Tibial nerve (tissue), 4 donors: ENCODE measurements at regions not wholly inside any gene's neighbourhood (a gene's known extent, or its start where the extent isn't known, plus 50 kb on each side); places are given as distances from the start of the nearest gene placed in this dataset.
"Not testable (repeated sequence)": the region's sequence is repeated elsewhere in the genome, so short reads cannot be mapped to it uniquely, and the experiment has no call there.

Source experiments
- DNase-seq, 2 donors: peaks; one replicate each; pipeline ENCODE4 v3.0.0-alpha.2; 2019; ENCODE audit warnings: low spot score in 2 of 2
- H3K27ac ChIP-seq, 4 donors: fragments of 200-600 bp; sonication (generic) in 3 of 4; one replicate each; pipeline ENCODE4 v1.5.1; 2017 to 2019; ENCODE audit warnings: mild to moderate bottlenecking in 1 of 4
- H3K27me3 ChIP-seq, 2 donors: fragments of 200-600 bp; sonication (generic) in 1 of 2; one replicate each; pipeline versions ENCODE4 v1.5.1 to v1.6.0; 2017 to 2019
- H3K36me3 ChIP-seq, 3 donors: fragments of 200-600 bp; sonication (generic); one replicate each; pipeline ENCODE4 v1.5.1; 2018 to 2019
- H3K4me1 ChIP-seq, 4 donors: fragments of 200-600 bp; sonication (generic) in 3 of 4; one replicate each; pipeline ENCODE4 v1.5.1; 2017 to 2019
- H3K4me3 ChIP-seq, 4 donors: fragments of 200-600 bp; sonication (generic) in 3 of 4; one replicate each; pipeline ENCODE4 v1.5.1; 2017 to 2019; ENCODE audit warnings: mild to moderate bottlenecking in 1 of 4, moderate library complexity in 1 of 4
- H3K9me3 ChIP-seq, 4 donors: fragments of 200-600 bp; sonication (generic) in 3 of 4; one replicate each; pipeline ENCODE4 v1.5.1; 2017 to 2019
- CTCF ChIP-seq, 5 experiments: fragments of 200-600 bp in 3 of 5; fragments of 450-650 bp in 2 of 5; sonication (generic) in 3 of 5; IDR thresholded peaks; one replicate each; pipeline ENCODE4 v1.5.1; 2016 to 2019; ENCODE audit warnings: antibody characterized with exemption in 5 of 5, mild to moderate bottlenecking in 3 of 5, moderate library complexity in 2 of 5
- EP300 ChIP-seq, 2 donors: sonication (generic); formaldehyde crosslinking; IDR thresholded peaks; one replicate each; pipeline ENCODE4 v1.6.1; 2017; ENCODE audit warnings: antibody characterized with exemption in 2 of 2, mild to moderate bottlenecking in 1 of 2
- POLR2A ChIP-seq, 2 donors: fragments of 450-650 bp; IDR thresholded peaks; one replicate each; pipeline ENCODE4 v1.6.1; 2017; ENCODE audit warnings: antibody characterized with exemption in 2 of 2, mild to moderate bottlenecking in 2 of 2, moderate library complexity in 2 of 2
- WGBS, 2 donors: methylation state at CpG; one replicate each; pipeline ENCODE4 v1.1.5; 2018; 5-methylcytosine and 5-hydroxymethylcytosine counted together

- no peaks in the 10 kb centered on the region for H3K36me3 ChIP-seq
- WGBS, 2 donors = 81 to 84% methylated on average over 2 of the region's 2 CpGs
- H3K9me3 ChIP-seq = peaks cover 0 to 7% (median 0%) of the 10 kb centered on the region in 4 donors
- H3K27me3 ChIP-seq = no peaks in the 10 kb centered on the region
- TF ChIP-seq EP300 (IDR thresholded peaks at IDR 0.05) = no peak
- TF ChIP-seq CTCF (IDR thresholded peaks at IDR 0.05) = no peak
- TF ChIP-seq POLR2A (IDR thresholded peaks at IDR 0.05) = no peak
- H3K4me1 ChIP-seq = no peaks in the 10 kb centered on the region
- H3K4me3 ChIP-seq = no peak overlapping the region
- H3K27ac ChIP-seq = no peak overlapping the region
- DNase-seq = no peak
Observed at GRCh38 chr5:29134418-29134817, 2059.1 kb upstream of the CDH6 start.

DNA sequence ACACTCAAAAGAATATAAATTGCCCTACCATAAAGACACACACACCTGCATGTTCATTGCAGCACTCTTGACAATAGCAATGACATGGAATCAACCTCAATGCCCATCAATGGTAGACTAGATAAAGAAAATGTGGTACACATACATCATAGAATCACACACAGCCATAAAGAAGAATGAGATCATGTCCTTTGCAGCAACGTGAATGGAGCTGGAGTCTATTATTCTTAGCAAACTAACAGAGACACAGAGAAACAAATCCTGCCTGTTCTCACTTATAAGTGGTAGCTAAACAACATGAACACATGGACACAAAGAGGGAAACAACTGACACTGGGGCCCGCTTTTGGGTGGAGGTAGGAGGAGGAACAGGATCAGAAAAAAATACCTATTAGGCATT, 2062.2 kb upstream of the CDH6 start:
- Histone ChIP-seq H3K36me3 (no peaks in the 10 kb centered on the region), H3K27me3 (no peaks in the 10 kb centered on the region), H3K27ac (no peak overlapping the region), H3K4me3 (no peak overlapping the region), H3K4me1 (no peaks in the 10 kb centered on the region), H3K9me3 (peaks cover 0 to 11% (median 0%) of the 10 kb centered on the region in 4 donors)
- TF ChIP-seq CTCF (IDR thresholded peaks at IDR 0.05) = no peak
- TF ChIP-seq POLR2A (IDR thresholded peaks at IDR 0.05) = no peak
- no peak for TF ChIP-seq EP300 (IDR thresholded peaks at IDR 0.05)
- DNase-seq = no peak
- WGBS, 2 donors = 41 to 56% methylated on average over 2 of the region's 2 CpGs

DNA sequence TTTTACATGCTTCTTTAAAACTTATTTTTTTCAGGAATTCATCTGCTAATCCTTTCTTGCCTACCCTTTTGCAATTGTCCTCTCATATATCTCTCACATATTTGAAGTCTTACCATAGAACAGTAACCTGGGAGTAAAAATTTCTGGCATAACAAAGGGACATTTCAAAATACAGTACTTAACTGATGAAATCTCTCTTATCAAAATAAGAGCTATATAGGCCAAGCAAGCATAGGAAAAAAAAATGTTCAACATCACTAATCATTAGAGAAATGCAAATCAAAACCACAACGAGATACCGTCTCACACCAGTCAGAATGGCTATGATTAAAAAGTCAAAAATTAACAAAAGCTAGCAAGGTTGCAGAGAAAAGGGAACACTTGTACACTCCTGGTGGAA, 2062.7 kb upstream of the CDH6 start:
- H3K4me1 ChIP-seq = no peaks in the 10 kb centered on the region
- WGBS, 2 donors = 84 to 90% methylated on average over 2 of the region's 2 CpGs
- peaks cover 0 to 11% (median 0%) of the 10 kb centered on the region in 4 donors for H3K9me3 ChIP-seq
- H3K36me3 ChIP-seq = no peaks in the 10 kb centered on the region
- no peak for DNase-seq
- no peak overlapping the region for H3K4me3 ChIP-seq
- H3K27ac ChIP-seq = no peak overlapping the region
- TF ChIP-seq EP300 (IDR thresholded peaks at IDR 0.05) = no peak
- TF ChIP-seq CTCF (IDR thresholded peaks at IDR 0.05) = no peak
- no peak for TF ChIP-seq POLR2A (IDR thresholded peaks at IDR 0.05)
- no peaks in the 10 kb centered on the region for H3K27me3 ChIP-seq

- not testable (repeated sequence) for H3K27me3 ChIP-seq, H3K36me3 ChIP-seq, H3K4me1 ChIP-seq, DNase-seq, H3K4me3 ChIP-seq, H3K27ac ChIP-seq, H3K9me3 ChIP-seq
- WGBS, 2 donors = 95 to 97% methylated on average over 23 to 30 of the region's 32 CpGs
Observed at GRCh38 chr5:29127524-29128156, 2065.8 kb upstream of the CDH6 start.

DNA sequence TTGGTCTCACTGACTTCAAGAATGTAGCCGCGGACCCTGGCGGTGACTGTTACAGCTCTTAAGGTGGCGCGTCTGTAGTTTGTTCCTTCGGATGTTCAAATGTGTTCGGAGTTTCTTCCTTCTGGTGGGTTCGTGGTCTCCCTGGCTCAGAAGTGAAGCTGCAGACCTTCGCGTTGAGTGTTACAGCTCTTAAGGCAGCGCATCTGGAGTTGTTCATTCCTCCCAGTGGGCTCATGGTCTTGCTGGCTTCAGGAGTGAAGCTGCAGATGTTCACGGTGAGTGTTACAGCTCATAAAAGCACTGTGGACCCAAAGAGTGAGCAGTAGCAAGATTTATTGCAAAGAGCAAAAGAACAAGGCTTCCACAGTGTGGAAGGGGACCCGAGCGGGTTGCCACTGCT, 2067.0 kb upstream of the CDH6 start:
- not testable (repeated sequence) for H3K4me1 ChIP-seq, H3K4me3 ChIP-seq, DNase-seq, H3K27ac ChIP-seq, H3K27me3 ChIP-seq, H3K9me3 ChIP-seq, H3K36me3 ChIP-seq
- 66 to 73% methylated on average over 14 of the region's 14 CpGs for WGBS, 2 donors

GRCh38 chr5:29122306-29122705, 2071.2 kb upstream of the CDH6 start:
- Histone ChIP-seq H3K27ac (no peak overlapping the region), H3K27me3 (no peaks in the 10 kb centered on the region), H3K9me3 (no peaks in the 10 kb centered on the region), H3K4me3 (no peak overlapping the region), H3K36me3 (no peaks in the 10 kb centered on the region), H3K4me1 (no peaks in the 10 kb centered on the region)
- DNase-seq = no peak
- WGBS, 2 donors = 89 to 95% methylated on average over 2 of the region's 2 CpGs
- TF ChIP-seq CTCF (IDR thresholded peaks at IDR 0.05) (no peak), EP300 (IDR thresholded peaks at IDR 0.05) (no peak), POLR2A (IDR thresholded peaks at IDR 0.05) (no peak)
